Activated CD4-positive, alpha-beta T cell treated with anti-CD3 and anti-CD28 coated beads for 48 hours (primary cell): ENCODE measurements at regions not wholly inside any gene's neighbourhood (a gene's known extent, or its start where the extent isn't known, plus 50 kb on each side); places are given as distances from the start of the nearest gene placed in this dataset.
"Not testable (repeated sequence)": the region's sequence is repeated elsewhere in the genome, so short reads cannot be mapped to it uniquely, and the experiment has no call there.

ENCODE experiments used
- DNase-seq: peaks from one replicate; pipeline ENCODE4 v3.0.0-alpha.2; 2020

DNA sequence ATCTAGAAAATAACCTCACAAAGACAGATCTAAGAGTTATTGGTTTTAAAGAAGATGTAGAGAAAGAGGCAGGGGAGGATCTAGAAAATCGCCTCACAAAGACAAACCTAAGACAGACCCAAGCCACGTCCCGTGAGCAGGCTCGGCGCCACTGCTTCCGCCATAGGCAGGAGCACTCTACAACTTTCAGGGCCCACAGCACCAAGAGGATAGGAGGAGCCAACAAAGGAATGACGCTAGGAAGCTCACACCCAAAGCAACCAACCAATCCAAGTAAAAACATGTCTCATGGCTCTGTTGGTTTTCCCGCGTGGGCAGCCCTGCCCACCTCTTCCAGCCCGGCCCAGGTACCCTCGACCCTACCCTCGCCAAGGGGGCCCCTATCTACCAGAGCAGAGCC lies 4167.4 kb upstream of the OR11H1 start:
- no peak for DNase-seq

DNA sequence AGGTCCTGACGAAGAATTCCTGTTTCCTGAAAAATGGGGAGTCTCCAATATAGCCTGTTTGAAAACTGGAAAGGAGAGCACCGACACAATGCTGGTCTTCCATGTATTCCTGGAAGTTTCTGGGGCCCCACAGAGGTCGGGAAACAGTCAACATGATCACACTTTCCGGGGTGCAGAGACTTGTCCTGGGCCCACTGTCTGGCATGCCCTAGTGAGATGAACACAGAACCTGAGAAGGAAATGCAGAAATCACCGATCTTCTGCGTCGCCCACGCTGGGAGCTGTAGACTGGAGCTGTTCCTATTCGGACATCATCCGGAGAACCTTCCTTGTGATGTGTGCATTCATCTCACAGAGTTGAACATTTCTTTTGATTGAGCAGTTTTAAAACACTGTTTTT lies 4166.5 kb upstream of the OR11H1 start:
- DNase-seq, result not testable (repeated sequence)

DNA sequence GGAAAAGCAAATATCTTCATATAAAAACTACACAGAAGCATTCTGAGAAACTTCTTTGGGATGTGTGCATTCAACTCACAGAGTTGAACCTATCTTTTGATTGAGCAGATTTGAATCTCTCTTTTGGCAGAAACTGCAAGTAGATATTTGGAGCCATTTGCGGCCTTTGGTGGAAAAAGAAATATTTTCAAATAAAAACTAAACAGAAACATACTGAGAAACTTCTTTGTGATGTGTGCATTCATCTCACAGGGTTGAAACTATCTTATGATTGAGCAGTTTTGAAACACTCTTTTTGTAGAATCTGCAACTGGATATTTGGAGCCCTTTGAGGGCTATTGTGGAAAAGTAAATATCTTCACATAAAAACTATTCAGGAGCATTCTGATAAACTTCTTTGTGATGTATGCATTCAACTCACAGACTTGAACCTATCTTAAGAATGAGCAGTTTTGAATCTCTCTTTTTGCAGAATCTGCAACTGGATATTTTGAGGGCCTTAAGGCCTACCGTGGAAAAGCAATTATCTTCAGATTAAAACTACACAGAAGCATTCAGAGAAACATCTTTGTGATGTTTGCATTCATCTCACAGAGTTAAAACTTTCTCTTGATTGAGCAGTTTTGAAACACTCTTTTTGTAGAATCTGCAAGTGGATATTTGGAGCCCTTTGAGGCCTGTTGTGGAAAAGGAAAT lies 4158.2 kb upstream of the OR11H1 start:
- not testable (repeated sequence) for DNase-seq

DNA sequence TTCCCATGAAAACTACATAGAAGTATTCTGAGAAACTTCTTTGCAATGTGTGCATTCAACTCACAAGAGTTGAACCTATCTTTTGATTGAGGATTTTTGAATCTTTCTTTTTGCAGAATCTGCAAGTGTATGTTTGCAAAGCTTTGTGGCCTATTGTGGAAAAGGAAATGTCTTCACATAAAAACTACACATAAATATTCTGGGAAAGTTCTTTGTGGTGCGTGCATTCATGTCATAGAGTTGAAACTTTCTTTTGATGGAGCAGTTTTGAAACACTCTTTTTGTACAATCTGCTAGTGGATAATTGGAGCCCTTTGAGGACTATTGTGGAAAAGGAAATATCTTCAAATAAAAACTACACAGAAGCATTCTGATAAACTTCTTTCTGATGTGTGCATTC lies 4157.7 kb upstream of the OR11H1 start:
- DNase-seq, result not testable (repeated sequence)
